EH (cell line): ENCODE measurements at regions not wholly inside any gene's neighbourhood (a gene's known extent, or its start where the extent isn't known, plus 50 kb on each side); places are given as distances from the start of the nearest gene placed in this dataset.
A peak's percentile ranks its signal among the peaks of the same experiment; 100 is the strongest.
"Not testable (repeated sequence)": the region's sequence is repeated elsewhere in the genome, so short reads cannot be mapped to it uniquely, and the experiment has no call there.

ENCODE experiments used
- DNase-seq: peaks from one replicate; pipeline ENCODE4 v3.0.0-alpha.2; 2015; ENCODE audit warnings: low read depth

DNA sequence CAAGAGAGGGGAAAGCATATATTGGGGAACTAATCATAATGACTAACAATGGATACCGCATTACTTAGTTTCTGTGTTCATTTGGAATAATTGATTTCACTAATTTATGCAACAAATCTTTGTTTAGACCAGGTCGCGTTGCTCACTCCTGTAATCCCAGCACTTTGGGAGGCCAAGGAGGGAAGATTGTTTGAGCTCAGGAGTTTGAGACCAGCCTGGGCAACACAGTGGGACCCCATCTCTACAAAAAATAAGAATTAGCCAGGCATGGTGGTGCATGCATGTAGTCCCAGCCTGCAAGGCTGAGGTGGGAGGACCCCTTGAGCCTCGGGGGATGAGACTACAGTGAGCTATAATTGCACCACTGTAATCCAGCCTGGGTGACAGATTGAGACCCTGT, 585.7 kb upstream of the CBLB start:
- DNase-seq: no peak

DNA sequence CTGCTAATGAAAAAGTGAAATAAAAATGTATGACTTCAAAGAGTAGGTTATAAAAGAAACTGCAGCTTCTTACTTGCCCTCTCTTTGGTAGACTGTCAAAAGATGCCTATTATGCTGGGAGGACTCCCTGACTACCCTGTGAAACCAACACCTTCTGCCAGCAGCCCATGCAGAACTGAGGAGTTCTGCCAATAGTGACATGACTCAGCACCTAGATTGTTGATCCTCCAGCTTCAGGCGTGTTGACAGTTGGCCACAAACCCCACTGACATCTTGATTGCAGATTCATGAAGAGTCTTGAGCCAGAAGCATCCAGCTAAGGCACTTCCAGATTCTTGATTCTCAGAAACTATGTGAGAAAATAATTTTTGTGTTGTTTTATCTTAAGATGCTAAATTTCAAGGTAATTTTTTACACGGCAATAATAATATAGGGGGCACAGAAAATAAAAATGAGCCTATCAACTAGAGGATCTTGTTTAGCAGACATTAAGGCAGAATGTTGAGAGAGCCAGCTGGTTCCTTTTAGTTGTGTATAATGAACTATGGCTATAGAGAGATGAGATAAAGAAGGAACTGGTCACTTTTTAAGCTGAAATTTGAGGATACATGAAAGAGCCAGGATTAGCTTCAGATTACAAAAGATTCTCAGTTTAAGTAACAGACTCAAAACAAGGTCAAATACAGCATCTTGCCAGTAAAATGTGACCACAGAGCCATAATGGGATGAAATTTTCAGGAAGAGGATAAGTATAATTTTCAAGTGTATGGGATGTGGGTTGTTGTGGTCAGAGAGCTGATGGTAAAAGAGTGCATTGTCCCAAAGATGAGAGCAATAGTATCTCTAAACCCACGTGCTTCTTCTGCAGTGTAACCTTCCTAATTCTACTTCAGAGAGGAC, 588.7 kb upstream of the CBLB start:
- DNase-seq: peak; percentile 91

DNA sequence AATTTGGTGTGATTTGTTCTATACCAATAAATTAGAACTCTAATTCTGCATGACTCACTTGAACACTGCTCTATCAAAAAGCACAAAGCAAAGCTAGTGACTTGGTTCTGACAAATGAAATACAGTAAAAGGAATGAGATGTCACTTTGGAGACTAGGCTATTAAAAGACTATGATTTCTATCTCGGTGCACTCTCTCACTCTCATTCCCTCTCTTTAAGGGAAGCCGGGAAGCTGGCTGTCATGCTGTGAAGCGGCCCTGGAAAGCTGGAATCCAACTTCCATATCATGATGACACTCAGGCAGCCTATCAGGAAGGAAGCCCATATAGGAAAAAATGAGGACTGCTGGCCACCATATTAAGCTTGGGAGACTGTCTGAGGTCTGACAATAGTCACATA, 590.1 kb upstream of the CBLB start:
- no peak for DNase-seq

DNA sequence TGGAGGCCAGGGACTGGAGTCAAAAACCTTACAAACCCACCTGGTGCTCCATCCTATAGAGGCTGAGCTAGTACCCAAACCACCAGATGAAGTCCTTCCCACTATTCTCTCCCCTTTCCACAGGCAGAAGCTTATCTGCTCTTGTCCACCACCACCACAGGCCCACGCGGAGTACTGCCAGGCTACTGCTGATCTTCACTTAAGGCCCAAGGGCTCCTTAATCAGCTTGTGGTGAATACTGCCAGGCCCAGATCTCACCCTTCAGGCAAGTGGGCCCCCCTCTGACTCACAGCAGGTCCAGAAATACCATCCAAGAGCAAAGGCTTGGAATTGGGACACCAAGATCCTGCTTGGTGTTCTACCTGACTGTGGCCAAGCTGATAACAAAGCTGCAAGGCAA, 598.1 kb upstream of the CBLB start:
- DNase-seq: no peak

DNA sequence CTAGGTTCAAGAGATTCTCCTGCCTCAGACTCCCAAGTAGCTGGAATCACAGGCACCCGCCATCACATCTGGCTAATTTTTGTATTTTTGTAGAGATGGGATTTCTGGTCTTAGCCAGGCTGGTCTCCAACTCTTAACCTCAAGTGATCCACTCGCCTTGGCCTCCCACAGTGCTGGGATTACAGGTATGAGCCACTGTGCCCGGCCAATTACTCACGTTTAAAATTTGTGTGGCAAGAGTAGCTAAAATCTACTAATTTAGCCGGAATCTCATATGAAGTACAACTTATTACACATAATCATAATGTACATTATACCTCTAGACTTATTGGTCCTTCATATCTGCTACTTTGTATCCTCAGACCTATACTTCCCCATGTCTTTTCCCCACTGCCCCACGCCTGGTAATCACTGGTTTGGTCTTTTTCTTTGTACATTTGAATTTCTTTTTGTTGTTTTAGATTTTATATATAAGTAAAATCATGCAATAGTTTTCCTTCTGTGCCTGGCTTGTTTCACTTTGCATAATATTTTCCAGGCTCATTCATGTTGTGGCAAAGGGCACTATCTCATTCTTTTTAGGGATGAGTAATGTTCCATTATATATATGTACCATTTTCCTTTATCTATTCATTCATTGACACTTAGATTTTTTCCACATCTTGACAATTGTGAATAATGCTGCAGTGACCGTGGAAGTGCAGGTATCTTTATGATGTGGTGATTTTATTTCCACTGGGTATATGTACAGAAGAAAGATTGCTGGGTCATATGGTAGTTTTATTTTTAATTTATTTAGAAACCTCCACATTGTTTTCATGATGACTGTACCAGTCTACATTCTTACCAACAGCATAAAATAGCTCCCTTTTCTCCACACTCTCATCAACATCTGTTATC, 605.0 kb upstream of the CBLB start:
- DNase-seq: no peak

DNA sequence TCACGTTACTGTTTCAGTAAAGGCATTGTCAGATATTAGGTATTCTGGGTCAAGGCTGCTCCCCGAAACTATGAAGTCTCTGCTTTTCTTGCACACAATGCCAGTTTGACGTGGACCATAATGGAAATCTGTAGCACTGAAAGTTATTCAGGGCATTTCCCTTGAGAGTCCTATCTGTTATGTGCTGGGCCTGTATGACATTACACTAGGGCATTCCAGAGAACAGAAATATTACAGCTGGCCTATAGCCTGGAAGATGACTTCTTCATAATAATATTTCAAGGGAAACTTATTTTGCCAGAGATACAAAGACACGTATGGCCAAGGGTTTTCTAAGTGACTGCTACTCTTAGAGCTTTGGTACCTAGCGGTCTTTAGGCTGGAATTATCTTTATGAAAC, 613.6 kb upstream of the CBLB start:
- peak; percentile 19 for DNase-seq

DNA sequence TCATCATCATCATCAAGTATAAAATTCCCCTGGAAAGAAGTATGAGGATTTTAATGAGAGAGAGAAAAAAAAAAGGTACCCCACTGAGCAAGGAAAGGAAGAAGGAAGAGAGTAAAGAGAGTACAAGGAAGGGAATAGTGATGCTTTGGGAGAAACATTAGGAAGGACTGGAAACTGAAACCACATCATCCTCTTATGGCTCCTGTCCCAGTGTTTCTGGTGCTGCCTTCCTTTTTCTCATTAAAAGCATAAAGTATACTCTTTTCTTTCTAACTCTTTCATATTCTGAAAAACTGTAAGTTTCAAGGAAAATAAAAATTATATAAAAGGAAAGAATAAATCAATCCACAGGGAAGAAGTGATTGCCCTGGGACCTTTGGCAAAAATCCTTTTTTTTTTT, 616.4 kb upstream of the CBLB start:
- DNase-seq: peak; percentile 19

DNA sequence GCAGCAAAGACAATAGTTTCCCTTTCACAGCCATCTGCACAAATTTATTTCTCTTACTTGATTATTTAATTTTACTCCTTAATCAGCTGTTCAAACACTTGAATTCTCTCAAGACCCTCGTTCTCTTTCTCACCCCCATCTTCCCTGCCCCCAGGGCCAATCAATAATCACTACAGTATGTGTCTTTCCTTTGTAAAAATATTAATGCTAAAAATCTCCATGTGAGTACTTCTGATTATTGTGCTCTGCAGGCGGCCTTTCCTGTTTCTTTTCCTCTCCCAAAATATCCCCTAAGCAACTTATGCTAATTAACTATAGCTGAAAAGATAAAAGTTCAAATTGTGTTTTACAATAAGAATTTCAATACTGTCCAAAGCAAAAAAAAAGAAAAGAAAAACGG, 617.0 kb upstream of the CBLB start:
- DNase-seq: no peak

DNA sequence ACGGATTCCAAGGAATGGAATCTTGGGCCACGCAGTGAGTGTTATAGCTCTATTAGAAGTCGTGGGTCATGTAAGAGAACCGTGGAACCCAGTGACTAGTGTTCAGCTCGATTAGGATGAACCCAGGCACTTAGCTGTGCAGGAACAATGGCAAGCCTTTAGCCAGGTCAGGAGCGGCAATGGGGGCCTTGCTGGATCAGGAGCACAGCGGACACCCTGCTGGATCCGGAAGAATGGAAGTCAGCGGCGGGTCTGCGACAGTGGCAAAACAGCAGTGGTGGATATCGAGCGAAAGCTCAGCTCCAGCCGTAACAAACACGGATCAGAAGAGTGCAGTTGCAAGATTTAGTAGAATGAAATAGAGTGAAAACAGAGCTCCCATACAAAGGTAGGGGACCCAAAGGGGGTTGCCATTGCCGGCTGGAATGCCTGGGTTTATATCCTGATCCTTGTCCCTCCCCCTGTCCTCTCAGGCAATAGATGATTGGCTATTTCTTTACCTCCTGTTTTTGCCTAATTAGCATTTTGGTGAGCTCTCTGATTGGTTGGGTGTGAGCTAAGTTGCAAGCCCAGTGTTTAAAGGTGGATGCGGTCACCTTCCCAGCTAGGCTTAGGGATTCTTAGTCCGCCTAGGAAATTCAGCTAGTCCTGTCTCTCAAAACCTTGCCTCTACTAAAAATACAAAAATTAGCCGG, 618.3 kb upstream of the CBLB start:
- DNase-seq: not testable (repeated sequence)

DNA sequence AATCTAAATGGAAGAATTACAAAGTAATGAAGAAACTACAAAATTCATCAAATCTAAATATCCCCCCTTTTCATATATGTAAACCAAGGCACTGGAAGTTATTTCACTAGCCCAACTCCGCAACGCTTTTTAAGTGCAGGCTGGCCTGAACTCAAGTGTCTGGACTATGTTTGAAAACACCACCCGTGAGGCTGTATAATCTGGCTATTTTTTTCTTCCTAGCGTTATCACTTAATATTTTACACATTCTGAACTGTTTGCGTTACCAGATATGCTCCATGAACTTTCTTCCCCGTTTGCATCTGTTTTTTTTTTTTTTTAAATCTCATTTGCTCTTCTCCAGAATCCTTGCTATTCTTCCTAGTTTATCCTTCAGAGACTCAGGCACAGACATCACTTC, 619.5 kb upstream of the CBLB start:
- no peak for DNase-seq

DNA sequence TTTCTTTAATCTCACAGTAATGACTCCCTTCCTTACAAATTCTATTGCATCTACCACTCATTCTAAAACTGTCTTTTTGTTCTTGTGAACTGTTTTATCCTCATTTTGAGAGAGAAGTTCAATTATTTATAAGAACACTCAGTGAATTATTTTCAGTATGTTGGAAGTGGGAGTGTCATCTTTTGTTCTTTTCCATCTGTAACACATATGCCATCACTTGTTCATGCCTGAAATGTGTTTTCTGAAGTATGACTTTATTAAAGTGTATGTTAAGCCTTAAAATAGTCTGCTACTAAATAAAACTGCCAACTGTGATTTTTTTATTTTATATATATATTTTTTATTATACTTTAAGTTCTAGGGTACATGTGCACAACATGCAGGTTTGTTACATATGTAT, 623.0 kb upstream of the CBLB start:
- DNase-seq: no peak

DNA sequence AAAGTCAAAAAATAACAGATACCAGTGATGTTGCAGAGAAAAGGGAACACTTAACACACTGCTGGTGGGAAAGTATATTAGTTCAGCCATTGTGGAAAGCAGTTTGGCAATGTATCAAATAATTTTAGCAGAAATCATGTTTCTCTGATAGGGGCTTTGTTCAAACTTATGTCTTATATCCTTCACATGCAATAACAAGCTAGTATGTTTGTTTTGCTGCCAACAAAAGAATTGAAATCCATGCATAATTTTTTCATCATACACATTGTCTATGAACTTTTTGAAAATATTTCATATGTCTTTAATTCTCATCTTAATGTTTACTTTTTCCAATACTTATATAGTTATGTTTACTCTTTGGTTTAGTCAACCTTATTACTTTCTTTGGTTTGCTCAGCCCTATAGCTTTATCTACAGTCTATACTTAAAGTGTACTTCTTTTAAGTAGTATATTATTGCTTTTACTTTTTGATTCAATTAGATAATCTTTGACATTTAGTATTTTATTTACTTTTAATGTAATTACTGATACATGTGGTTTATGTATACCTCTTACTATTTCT, 639.6 kb upstream of the CBLB start:
- no peak for DNase-seq

DNA sequence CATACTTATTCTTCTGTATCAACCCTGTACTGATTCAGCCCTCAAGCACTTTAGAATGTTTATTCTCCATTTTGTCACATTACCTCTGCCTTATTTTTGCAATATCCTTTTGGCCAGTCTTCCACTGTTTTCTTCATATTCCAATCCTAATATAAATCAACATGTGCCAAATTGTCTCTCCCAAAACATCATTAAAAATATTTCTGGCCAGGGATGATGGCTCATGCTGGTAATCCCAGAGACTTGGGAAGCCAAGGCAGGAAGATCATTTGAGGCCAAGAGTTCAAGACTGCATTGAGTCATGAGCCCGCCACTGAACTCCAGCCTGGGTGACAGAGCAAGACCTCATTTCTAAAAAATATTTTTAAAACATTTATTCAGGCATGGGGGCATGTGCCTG, 641.4 kb upstream of the CBLB start:
- DNase-seq: peak; percentile 52

DNA sequence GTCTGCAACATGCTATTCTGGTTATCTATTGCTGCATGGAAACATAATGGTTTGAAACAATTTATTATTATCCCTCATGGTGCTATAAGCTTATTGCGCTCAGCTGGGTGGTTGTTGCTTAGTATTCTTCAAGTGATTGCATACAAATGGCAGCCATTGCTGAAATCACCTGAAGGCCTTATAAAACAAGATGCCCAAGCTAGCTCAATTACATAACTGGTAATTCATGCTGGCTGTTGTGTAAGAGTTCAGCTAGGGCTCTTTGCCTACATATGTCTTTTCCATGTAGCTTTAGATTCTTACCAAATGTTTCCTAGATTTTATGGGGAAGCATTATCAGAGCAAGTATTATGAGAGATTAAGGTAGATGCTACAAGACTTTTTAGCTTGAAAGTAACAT, 644.0 kb upstream of the CBLB start:
- DNase-seq: no peak

DNA sequence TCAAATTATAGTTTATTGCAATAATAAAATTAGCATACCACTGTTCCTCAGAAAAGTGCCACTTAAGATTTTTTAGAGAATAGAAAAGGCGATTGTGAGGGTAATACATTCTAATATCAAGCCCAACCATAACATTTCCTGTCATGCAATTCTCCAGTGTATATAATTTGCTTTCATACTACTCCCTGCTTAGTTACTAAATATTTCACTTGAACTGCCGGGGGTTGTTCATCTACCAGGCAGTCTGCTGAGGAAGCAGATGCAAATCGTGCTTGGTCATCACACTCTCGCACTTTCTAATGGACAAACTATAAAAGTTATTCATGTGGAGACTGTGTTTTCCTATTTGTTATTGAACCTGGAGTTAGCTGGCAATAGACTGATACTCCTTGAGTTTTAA, 645.6 kb upstream of the CBLB start:
- DNase-seq: no peak

DNA sequence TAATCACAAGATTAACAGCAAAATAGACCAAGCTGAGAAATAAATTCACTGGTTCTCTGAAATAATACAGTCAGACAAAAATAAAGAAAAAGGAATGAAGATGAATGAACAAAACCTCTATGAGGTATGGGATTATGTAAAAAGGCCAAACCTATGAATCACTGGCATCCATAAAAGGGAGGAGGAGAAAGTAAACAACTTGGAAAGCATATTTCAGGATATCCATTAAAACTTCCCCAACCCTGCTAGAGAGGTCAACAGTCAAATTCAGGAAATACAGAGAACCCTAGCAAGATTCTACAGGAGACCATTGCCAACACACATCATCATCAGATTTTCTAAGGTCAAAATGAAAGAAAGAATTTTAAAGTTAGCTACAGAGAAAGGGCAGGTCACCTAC, 649.7 kb upstream of the CBLB start:
- peak; percentile 78 for DNase-seq

DNA sequence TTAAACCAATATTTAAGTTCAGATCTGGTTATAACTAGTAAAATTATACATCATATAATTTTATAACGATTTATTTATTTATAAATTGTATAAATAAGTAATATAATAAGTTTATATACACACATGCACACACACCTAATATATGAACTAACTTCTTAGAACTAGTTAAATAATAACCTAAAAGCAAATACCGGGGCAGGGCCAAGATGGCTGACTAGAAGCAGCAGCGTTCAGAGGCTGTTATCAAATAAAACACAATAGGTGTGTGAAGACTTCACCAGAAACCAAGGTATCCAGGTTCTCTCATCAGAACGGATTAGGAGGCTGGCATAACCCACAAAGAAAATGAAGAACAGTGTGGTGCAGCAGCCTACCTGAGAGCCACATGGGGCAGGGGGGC, 653.6 kb upstream of the CBLB start:
- no peak for DNase-seq

DNA sequence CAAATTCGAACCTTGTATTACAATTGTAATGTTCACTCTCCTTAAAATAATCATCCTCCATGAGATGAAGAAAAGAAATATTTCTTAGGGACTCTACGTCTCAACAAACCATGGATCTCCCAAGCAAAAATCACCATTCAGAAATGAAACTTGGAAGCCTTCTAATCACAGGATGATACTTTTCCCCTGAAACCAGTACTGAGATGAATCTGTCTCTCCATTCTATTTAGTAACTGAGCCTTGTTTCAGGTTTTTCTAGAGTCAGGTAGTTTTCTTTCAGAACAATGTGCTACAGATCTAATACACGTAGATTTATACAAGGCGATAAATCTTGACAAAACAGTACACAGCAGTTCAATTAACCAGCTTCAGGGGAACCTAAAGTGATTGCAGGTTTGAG, 660.1 kb upstream of the CBLB start:
- no peak for DNase-seq

DNA sequence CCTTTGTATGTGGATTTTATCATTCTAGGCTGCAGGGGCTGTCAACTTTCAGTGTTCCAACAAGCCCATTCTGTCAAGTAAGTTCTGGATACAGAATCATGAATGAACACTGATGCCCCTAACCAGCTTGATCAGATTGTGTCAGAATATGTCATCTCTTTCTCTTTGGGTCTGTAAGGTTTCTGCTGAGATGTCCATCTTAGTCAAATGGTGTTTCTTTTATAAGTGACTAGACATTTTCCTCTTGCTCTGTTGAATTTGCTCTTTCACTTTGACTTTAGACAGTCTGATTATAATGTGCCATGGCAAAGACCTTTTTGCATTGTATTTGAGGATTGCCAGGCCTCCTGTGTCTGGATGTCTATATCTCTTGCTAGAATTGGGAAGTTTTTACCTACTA, 660.9 kb upstream of the CBLB start:
- DNase-seq: no peak

DNA sequence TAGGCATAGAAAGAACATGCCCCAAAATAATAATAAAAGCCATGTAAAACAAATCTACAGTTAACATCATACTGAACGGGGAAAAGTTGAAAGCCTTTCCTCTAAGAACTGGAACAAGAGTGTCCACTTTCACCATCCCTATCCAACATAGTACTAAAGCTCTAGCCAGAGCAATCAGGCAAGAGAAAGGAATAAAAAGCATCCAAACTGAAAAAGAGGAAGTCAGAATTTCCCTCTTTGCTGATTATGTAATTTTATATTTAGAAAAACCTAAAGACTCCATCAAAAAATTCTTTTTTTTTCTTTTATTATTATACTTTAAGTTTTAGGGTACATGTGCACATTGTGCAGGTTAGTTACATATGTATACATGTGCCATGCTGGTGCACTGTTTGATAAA, 661.6 kb upstream of the CBLB start:
- no peak for DNase-seq

DNA sequence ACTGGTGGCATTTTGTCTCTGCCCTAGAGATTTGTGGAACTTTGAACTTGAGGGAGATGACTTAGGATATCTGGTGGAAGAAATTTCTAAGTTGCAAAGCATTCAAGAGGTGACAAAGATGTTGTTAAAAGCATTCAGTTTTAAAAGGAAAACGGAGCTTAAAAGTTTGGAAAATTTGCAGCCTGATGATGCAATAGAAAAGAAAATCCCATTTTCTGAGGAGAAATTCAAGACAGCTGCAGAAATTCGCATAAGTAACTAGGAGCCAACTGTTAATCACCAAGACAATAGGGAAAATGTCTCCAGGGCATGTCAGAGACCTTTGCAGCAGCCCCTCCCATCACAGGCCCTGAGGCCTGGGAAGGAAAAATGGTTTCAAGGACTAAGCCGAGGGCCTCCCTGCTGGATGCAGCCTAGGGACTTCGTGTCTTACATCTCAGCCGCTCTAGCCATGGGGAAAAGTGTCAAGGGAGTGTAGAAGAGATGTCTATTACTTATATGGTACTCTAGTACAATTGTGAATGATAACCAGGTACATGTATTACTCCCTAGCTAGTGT, 663.0 kb upstream of the CBLB start:
- DNase-seq: not testable (repeated sequence)
